Ishikawa (cell line): ENCODE measurements at regions not wholly inside any gene's neighbourhood (a gene's known extent, or its start where the extent isn't known, plus 50 kb on each side); places are given as distances from the start of the nearest gene placed in this dataset.

ENCODE experiments used
- CEBPB ChIP-seq: IDR thresholded peaks from 2 replicates; pipeline ENCODE4 v1.6.1; 2012
- CREB1 ChIP-seq: IDR thresholded peaks from 2 replicates; pipeline ENCODE4 v1.6.1; 2012; ENCODE audit warnings: low read depth
- EGR1 ChIP-seq: IDR thresholded peaks from 2 replicates; pipeline ENCODE4 v1.6.1; 2012
- EP300 ChIP-seq: IDR thresholded peaks from 2 replicates; pipeline ENCODE4 v1.6.1; 2012; ENCODE audit warnings: borderline replicate concordance
- FOXM1 ChIP-seq: IDR thresholded peaks from 2 replicates; pipeline ENCODE4 v1.6.1; 2012; ENCODE audit warnings: low read depth, borderline replicate concordance
- NFIC ChIP-seq: IDR thresholded peaks from 2 replicates; pipeline ENCODE4 v1.6.1; 2012
- RAD21 ChIP-seq: IDR thresholded peaks from 2 replicates; pipeline ENCODE4 v1.6.1; 2012; ENCODE audit warnings: low read depth
- TAF1 ChIP-seq: IDR thresholded peaks from 2 replicates; pipeline ENCODE4 v1.6.1; 2012; ENCODE audit warnings: low read depth, mild to moderate bottlenecking
- TCF12 ChIP-seq: IDR thresholded peaks from 2 replicates; pipeline ENCODE4 v1.6.1; 2012; ENCODE audit warnings: low read depth
- TEAD4 ChIP-seq: IDR thresholded peaks from 2 replicates; pipeline ENCODE4 v1.6.1; 2012
- YY1 ChIP-seq: IDR thresholded peaks from 2 replicates; pipeline ENCODE4 v1.6.1; 2012; ENCODE audit warnings: low read depth
- ZBTB7A ChIP-seq: IDR thresholded peaks from 2 replicates; pipeline ENCODE4 v1.6.1; 2012; ENCODE audit warnings: low read depth
- TF ChIP-seq, protein P1 (sequence below): IDR thresholded peaks from 2 replicates; pipeline ENCODE4 v1.6.1; 2012; ENCODE audit warnings: low read depth, mild to moderate bottlenecking
- TF ChIP-seq, protein P2 (sequence below): IDR thresholded peaks from 2 replicates; pipeline ENCODE4 v1.6.1; 2012
- TF ChIP-seq, protein P3 (sequence below): IDR thresholded peaks from 2 replicates; pipeline ENCODE4 v1.6.1; 2012

DNA sequence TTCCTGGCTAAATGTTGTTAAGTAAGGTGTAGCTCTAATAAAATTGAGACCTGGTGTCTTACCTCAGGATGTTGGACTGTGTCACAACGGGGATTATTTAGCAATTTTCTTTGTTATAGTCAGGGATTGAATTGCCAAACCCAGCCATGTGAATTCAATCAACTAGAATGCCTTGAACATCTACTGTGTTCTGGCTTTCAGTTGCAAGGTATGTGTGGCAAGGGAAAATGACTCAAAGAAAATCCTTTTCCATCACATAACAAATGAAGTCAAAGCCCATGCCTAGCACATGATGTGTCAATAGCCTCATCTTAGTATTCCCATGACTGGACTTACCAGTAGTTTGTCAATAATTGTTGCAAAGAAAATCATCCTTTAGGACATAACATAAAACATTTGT is 519.8 kb upstream of the FLRT2 start:
- TF ChIP-seq, protein P1, sequence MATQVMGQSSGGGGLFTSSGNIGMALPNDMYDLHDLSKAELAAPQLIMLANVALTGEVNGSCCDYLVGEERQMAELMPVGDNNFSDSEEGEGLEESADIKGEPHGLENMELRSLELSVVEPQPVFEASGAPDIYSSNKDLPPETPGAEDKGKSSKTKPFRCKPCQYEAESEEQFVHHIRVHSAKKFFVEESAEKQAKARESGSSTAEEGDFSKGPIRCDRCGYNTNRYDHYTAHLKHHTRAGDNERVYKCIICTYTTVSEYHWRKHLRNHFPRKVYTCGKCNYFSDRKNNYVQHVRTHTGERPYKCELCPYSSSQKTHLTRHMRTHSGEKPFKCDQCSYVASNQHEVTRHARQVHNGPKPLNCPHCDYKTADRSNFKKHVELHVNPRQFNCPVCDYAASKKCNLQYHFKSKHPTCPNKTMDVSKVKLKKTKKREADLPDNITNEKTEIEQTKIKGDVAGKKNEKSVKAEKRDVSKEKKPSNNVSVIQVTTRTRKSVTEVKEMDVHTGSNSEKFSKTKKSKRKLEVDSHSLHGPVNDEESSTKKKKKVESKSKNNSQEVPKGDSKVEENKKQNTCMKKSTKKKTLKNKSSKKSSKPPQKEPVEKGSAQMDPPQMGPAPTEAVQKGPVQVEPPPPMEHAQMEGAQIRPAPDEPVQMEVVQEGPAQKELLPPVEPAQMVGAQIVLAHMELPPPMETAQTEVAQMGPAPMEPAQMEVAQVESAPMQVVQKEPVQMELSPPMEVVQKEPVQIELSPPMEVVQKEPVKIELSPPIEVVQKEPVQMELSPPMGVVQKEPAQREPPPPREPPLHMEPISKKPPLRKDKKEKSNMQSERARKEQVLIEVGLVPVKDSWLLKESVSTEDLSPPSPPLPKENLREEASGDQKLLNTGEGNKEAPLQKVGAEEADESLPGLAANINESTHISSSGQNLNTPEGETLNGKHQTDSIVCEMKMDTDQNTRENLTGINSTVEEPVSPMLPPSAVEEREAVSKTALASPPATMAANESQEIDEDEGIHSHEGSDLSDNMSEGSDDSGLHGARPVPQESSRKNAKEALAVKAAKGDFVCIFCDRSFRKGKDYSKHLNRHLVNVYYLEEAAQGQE = no peak
- TF ChIP-seq CREB1 = no peak

- TF ChIP-seq EGR1 = no peak
- TF ChIP-seq CEBPB = no peak
- TF ChIP-seq TAF1 = no peak
- TF ChIP-seq YY1 = no peak
- no peak for TF ChIP-seq NFIC
- no peak for TF ChIP-seq RAD21
- TF ChIP-seq CREB1 = no peak
- no peak for TF ChIP-seq FOXM1
- TF ChIP-seq TEAD4 = no peak
- TF ChIP-seq, protein P2, sequence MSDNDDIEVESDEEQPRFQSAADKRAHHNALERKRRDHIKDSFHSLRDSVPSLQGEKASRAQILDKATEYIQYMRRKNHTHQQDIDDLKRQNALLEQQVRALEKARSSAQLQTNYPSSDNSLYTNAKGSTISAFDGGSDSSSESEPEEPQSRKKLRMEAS = no peak
- TF ChIP-seq, protein P1 = no peak
- TF ChIP-seq EP300 = no peak
- TF ChIP-seq, protein P3, sequence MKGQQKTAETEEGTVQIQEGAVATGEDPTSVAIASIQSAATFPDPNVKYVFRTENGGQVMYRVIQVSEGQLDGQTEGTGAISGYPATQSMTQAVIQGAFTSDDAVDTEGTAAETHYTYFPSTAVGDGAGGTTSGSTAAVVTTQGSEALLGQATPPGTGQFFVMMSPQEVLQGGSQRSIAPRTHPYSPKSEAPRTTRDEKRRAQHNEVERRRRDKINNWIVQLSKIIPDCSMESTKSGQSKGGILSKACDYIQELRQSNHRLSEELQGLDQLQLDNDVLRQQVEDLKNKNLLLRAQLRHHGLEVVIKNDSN = no peak
- no peak for TF ChIP-seq TCF12
- TF ChIP-seq ZBTB7A = no peak
Observed at GRCh38 chr14:85016496-85016895, 513.4 kb upstream of the FLRT2 start.

DNA sequence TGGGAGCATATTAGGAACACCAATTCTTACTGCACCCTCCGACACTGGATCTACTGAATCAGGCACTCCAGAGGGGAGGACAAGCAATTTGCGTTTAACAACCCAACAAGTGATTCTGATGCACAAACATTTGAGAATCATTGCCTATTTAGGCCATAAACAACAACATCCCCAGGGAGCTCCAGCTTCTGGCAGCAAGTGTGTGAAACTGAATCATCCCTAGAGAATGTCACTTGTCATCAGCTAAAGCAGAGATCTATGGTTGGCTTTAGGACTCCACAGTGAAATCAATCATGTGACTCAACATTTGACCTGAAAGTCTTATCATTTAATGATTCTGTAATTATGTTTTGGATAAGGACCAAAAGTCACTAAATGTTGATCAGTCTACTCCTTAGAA is 505.0 kb upstream of the FLRT2 start:
- TF ChIP-seq EP300 (no peak), ZBTB7A (no peak), FOXM1 (no peak), EGR1 (no peak), NFIC (no peak), TCF12 (no peak), CEBPB (no peak)
- TF ChIP-seq, protein P3 = no peak

- no peak for TF ChIP-seq TEAD4
- no peak for TF ChIP-seq TCF12
- no peak for TF ChIP-seq NFIC
- TF ChIP-seq, protein P1 = no peak
- no peak for TF ChIP-seq RAD21
- TF ChIP-seq EP300 = no peak
- no peak for TF ChIP-seq YY1
- TF ChIP-seq, protein P3 = no peak
- no peak for TF ChIP-seq TAF1
- TF ChIP-seq ZBTB7A = no peak
- no peak for TF ChIP-seq EGR1
Observed at GRCh38 chr14:85027681-85028370, 502.1 kb upstream of the FLRT2 start.

DNA sequence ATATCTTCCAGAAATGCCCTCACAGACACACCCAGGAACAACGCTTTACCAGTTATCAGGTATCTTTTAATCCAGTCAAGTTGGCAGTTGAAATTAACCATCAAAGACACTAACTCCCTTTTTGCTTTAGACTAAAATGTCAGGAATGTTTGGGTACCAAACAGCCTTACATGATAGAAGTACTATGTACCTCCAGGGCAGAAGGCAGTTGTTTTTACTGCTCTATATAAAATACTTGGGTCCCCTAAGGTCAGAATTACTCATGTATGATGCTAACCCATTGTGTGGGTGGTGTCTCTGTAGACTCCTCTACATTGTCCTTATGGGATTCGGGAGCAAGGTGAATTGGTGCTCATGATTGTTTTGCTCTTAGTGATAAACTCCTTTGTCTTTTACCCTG is 492.5 kb upstream of the FLRT2 start:
- no peak for TF ChIP-seq TEAD4
- no peak for TF ChIP-seq NFIC
- TF ChIP-seq CREB1 = no peak
- TF ChIP-seq, protein P3 = no peak
- TF ChIP-seq RAD21 = no peak
- no peak for TF ChIP-seq FOXM1
